Mesendoderm (in vitro differentiated cells): ENCODE measurements at regions not wholly inside any gene's neighbourhood (a gene's known extent, or its start where the extent isn't known, plus 50 kb on each side); places are given as distances from the start of the nearest gene placed in this dataset.
A peak's percentile ranks its signal among the peaks of the same experiment; 100 is the strongest.

ENCODE experiments used
- DNase-seq: peaks from one replicate; pipeline ENCODE4 v3.0.0; 2013
- H2AK5ac ChIP-seq: 2 replicates; pipeline ENCODE4 v1.6.1; 2013; ENCODE audit warnings: low read length, inconsistent platforms
- H2BK120ac ChIP-seq: 2 replicates; pipeline ENCODE4 v1.6.1; 2013; ENCODE audit warnings: low read depth, mild to moderate bottlenecking, low read length, moderate library complexity, mixed read lengths
- H2BK15ac ChIP-seq: replicated peaks from 2 replicates; pipeline ENCODE4 v1.6.1; 2013; ENCODE audit warnings: low read depth, mild to moderate bottlenecking, moderate library complexity
- H2BK5ac ChIP-seq: 2 replicates; pipeline ENCODE4 v1.6.1; 2013; ENCODE audit warnings: low read length, inconsistent platforms
- H3K18ac ChIP-seq: 2 replicates; pipeline ENCODE4 v1.6.1; 2013; ENCODE audit warnings: mild to moderate bottlenecking, low read length, mixed read lengths
- H3K23ac ChIP-seq: one replicate; pipeline ENCODE4 v1.6.1; 2013; ENCODE audit warnings: low read length
- H3K27ac ChIP-seq: 2 replicates; pipeline ENCODE4 v1.5.1; 2013; ENCODE audit warnings: low read depth, mild to moderate bottlenecking, inconsistent platforms, low read length, moderate library complexity
- H3K27me3 ChIP-seq: 2 replicates; pipeline ENCODE4 v1.6.1; 2013; ENCODE audit warnings: low read length, control low read depth, mild to moderate bottlenecking, inconsistent platforms; ENCODE audit not compliant: insufficient read depth, poor library complexity
- H3K36me3 ChIP-seq: 2 replicates; pipeline ENCODE4 v1.6.1; 2013; ENCODE audit warnings: low read length, inconsistent platforms; ENCODE audit not compliant: control insufficient read depth, insufficient read depth
- H3K4ac ChIP-seq: one replicate; pipeline ENCODE4 v1.6.1; 2013; ENCODE audit warnings: low read depth, mild to moderate bottlenecking, low read length, moderate library complexity
- H3K4me1 ChIP-seq: 2 replicates; pipeline ENCODE4 v1.6.1; 2013; ENCODE audit warnings: low read depth, low read length, inconsistent platforms; ENCODE audit not compliant: control insufficient read depth
- H3K4me2 ChIP-seq: 2 replicates; pipeline ENCODE4 v1.6.1; 2013; ENCODE audit warnings: low read length
- H3K4me3 ChIP-seq: 2 replicates; pipeline ENCODE4 v1.5.1; 2013; ENCODE audit warnings: mild to moderate bottlenecking, low read length
- H3K56ac ChIP-seq: one replicate; pipeline ENCODE4 v1.6.1; 2013; ENCODE audit warnings: low read length
- H3K79me1 ChIP-seq: 2 replicates; pipeline ENCODE4 v1.6.1; 2013; ENCODE audit warnings: low read length, inconsistent platforms
- H3K79me2 ChIP-seq: 2 replicates; pipeline ENCODE4 v1.6.1; 2013; ENCODE audit warnings: mild to moderate bottlenecking, low read length; ENCODE audit not compliant: control insufficient read depth, insufficient read depth
- H3K9ac ChIP-seq: 2 replicates; pipeline ENCODE4 v1.6.1; 2013; ENCODE audit warnings: low read length, inconsistent platforms
- H4K5ac ChIP-seq: one replicate; pipeline ENCODE4 v1.6.1; 2013; ENCODE audit warnings: low read length
- H4K8ac ChIP-seq: one replicate; pipeline ENCODE4 v1.6.1; 2013; ENCODE audit warnings: low read depth, mild to moderate bottlenecking, control low read depth, low read length, moderate library complexity
- WGBS: extraction: QIAGEN DNeasy Blood & Tissue Kit; methylation state at CpG from one replicate; pipeline ENCODE4 v1.1.7; 2013; ENCODE audit warnings: low lambda C conversion rate, missing lambda C conversion rate; ENCODE audit not compliant: insufficient coverage; ENCODE audit errors: extremely low coverage; 5-methylcytosine and 5-hydroxymethylcytosine counted together

DNA sequence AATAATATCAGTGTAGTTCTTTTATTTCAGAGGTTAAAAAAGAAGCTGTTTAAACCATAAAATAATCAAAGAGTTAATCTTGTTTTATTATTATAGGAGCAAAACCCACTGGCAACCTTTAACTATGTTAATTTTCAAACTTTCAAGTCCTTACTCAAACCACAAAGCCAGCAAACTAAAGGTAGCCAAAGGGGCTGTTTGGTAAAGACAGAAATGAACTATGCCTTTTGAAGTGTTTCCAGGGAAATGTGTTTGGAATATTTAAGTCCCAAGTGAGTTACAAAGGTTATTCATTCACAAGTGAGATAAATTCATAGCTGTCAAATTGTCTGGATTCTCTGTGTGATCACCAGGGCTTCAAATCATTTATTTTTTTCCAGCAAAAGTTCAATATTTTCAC lies 264.7 kb downstream of the MZT1 start:
- Histone ChIP-seq H3K36me3 (no peaks in the 10 kb centered on the region), H3K56ac (no peak overlapping the region), H2BK120ac (no peak overlapping the region), H2BK15ac (no peak overlapping the region), H3K79me1 (no peaks in the 10 kb centered on the region), H3K27me3 (no peaks in the 10 kb centered on the region), H3K9ac (no peak overlapping the region), H2AK5ac (no peak overlapping the region), H3K27ac (no peak overlapping the region), H3K23ac (no peak overlapping the region), H3K4me2 (no peak overlapping the region), H3K4me1 (no peaks in the 10 kb centered on the region), H2BK5ac (no peak overlapping the region), H3K18ac (no peak overlapping the region), H4K5ac (no peak overlapping the region), H3K79me2 (no peaks in the 10 kb centered on the region), H3K4me3 (no peak overlapping the region), H4K8ac (no peak overlapping the region), H3K4ac (no peak overlapping the region)
- DNase-seq: no peak

DNA sequence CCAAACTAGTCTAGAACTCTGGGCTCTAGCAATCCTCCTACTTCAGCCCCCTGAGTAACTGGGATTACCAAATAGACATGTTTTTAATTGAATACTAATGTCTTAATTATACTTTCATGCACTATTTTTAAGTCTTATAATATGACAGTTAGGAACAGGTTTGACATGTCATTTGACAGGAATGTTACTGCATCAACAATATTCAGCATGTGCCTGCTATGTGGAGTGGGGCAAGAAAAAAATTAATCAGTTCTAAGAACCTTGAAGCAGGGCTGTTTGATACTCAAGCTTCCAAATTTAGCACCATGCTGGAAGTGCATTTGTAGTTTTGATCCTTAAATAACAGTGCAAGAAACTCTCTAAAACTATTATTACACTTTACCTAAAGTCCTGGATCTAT lies 265.3 kb downstream of the MZT1 start:
- H3K9ac ChIP-seq: no peak overlapping the region
- H4K8ac ChIP-seq: no peak overlapping the region
- no peaks in the 10 kb centered on the region for H3K79me2 ChIP-seq
- no peak overlapping the region for H3K4ac ChIP-seq
- H3K4me3 ChIP-seq: no peak overlapping the region
- no peaks in the 10 kb centered on the region for H3K4me1 ChIP-seq
- H3K27me3 ChIP-seq: no peaks in the 10 kb centered on the region
- no peak overlapping the region for H2BK15ac ChIP-seq
- H3K23ac ChIP-seq: no peak overlapping the region
- no peak overlapping the region for H2AK5ac ChIP-seq
- DNase-seq: no peak
- H4K5ac ChIP-seq: no peak overlapping the region
- H3K27ac ChIP-seq: no peak overlapping the region
- no peak overlapping the region for H3K18ac ChIP-seq
- no peak overlapping the region for H2BK5ac ChIP-seq
- H3K4me2 ChIP-seq: no peak overlapping the region
- no peak overlapping the region for H2BK120ac ChIP-seq
- no peaks in the 10 kb centered on the region for H3K79me1 ChIP-seq
- H3K56ac ChIP-seq: no peak overlapping the region
- no peaks in the 10 kb centered on the region for H3K36me3 ChIP-seq

DNA sequence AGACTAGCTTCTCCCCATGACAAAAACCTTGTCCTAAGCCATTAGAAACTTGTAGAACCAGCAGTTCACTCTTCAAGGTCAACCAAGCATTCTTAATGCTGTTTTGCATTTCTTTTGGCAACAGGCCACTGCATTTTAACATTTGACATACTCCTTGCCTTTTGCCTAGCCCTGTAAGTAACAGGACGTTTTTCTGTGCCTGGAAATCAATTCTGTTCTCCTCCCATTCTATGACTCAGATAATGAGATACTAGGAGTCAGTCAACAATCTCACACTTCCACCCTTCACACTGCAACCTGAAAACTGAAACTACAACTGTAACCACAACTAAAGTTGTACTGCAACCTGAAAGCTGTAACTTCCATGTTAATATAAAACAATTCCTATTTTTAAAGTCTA lies 268.7 kb downstream of the MZT1 start:
- Histone ChIP-seq H2BK120ac (no peak overlapping the region), H3K79me2 (no peaks in the 10 kb centered on the region), H3K27ac (no peak overlapping the region), H3K4ac (no peak overlapping the region), H3K9ac (no peak overlapping the region), H3K4me3 (no peak overlapping the region), H3K36me3 (no peaks in the 10 kb centered on the region), H2AK5ac (no peak overlapping the region), H3K4me2 (no peak overlapping the region), H3K23ac (no peak overlapping the region), H4K5ac (no peak overlapping the region), H3K79me1 (no peaks in the 10 kb centered on the region), H3K18ac (no peak overlapping the region), H3K27me3 (no peaks in the 10 kb centered on the region), H2BK5ac (no peak overlapping the region), H3K56ac (no peak overlapping the region), H2BK15ac (no peak overlapping the region), H4K8ac (no peak overlapping the region), H3K4me1 (no peaks in the 10 kb centered on the region)
- DNase-seq: peak; percentile 7
- no CpG with 5 or more reads among the region's 1 CpG for WGBS

DNA sequence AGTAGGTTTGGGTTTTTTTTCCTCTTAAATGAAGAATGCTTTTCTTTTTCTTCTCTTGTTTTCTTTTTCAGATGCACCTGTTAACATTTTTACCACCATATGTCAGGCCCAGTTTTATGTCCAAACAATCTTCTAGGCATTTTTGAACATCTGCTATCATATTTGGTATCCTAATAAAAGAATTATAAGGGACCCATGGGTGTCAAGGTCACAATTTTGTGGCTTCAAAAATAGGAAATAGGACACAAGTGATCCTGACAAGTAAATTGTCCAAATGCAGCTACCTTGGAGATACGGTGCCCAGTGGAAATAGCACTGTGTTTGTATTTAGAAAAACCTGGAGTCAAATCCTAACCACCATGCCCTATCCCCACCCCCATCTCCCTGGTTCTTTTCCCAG lies 270.3 kb downstream of the MZT1 start:
- no peak overlapping the region for H3K9ac ChIP-seq
- no peak overlapping the region for H3K4me3 ChIP-seq
- H3K23ac ChIP-seq: no peak overlapping the region
- no peaks in the 10 kb centered on the region for H3K27me3 ChIP-seq
- no peak for DNase-seq
- no peak overlapping the region for H2BK120ac ChIP-seq
- H4K8ac ChIP-seq: no peak overlapping the region
- no peak overlapping the region for H3K27ac ChIP-seq
- H3K79me1 ChIP-seq: no peaks in the 10 kb centered on the region
- no peak overlapping the region for H2AK5ac ChIP-seq
- H3K36me3 ChIP-seq: no peaks in the 10 kb centered on the region
- WGBS: no CpG with 5 or more reads among the region's 1 CpG
- no peak overlapping the region for H4K5ac ChIP-seq
- H3K18ac ChIP-seq: no peak overlapping the region
- no peak overlapping the region for H2BK15ac ChIP-seq
- no peak overlapping the region for H3K4me2 ChIP-seq
- no peak overlapping the region for H3K56ac ChIP-seq
- H2BK5ac ChIP-seq: no peak overlapping the region
- no peaks in the 10 kb centered on the region for H3K4me1 ChIP-seq
- no peaks in the 10 kb centered on the region for H3K79me2 ChIP-seq
- no peak overlapping the region for H3K4ac ChIP-seq

GRCh38 chr13:72456486-72456885 lies 270.9 kb downstream of the MZT1 start:
- Histone ChIP-seq H3K79me1 (no peaks in the 10 kb centered on the region), H3K9ac (no peak overlapping the region), H3K4ac (no peak overlapping the region), H2BK120ac (no peak overlapping the region), H2AK5ac (no peak overlapping the region), H3K4me1 (no peaks in the 10 kb centered on the region), H3K36me3 (no peaks in the 10 kb centered on the region), H3K4me2 (no peak overlapping the region), H3K79me2 (no peaks in the 10 kb centered on the region), H2BK15ac (no peak overlapping the region), H3K27ac (no peak overlapping the region), H3K56ac (no peak overlapping the region), H3K18ac (no peak overlapping the region), H4K8ac (no peak overlapping the region), H3K4me3 (no peak overlapping the region), H2BK5ac (no peak overlapping the region), H4K5ac (no peak overlapping the region), H3K23ac (no peak overlapping the region), H3K27me3 (no peaks in the 10 kb centered on the region)
- no CpG with 5 or more reads among the region's 2 CpGs for WGBS
- DNase-seq: no peak

DNA sequence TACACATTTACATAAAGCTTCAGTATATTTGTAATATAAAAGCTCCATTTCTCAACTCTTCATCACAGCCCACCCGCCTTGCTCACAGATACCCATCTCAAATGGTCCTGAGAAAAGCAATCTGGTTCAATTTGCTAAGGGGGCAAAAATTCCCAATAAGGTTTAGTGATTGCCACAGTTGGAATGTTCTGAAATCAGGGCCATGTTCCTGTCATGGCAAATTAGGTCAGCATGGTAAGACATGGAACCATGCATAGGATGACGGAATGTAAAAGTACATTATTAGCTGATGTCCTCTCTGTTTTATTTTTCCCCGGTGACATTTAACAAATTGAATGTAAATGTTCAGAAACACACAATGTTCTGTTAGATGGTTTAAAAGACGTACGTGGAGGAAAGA lies 274.3 kb downstream of the MZT1 start:
- H3K4me2 ChIP-seq: no peak overlapping the region
- H2BK120ac ChIP-seq: no peak overlapping the region
- no peak overlapping the region for H2BK5ac ChIP-seq
- no peak overlapping the region for H3K4me3 ChIP-seq
- H3K9ac ChIP-seq: no peak overlapping the region
- no CpG with 5 or more reads among the region's 5 CpGs for WGBS
- H3K27me3 ChIP-seq: no peaks in the 10 kb centered on the region
- no peak overlapping the region for H3K18ac ChIP-seq
- no peaks in the 10 kb centered on the region for H3K79me2 ChIP-seq
- H3K56ac ChIP-seq: no peak overlapping the region
- H4K5ac ChIP-seq: no peak overlapping the region
- H4K8ac ChIP-seq: no peak overlapping the region
- no peak for DNase-seq
- H3K79me1 ChIP-seq: no peaks in the 10 kb centered on the region
- no peak overlapping the region for H3K4ac ChIP-seq
- H3K23ac ChIP-seq: no peak overlapping the region
- H3K27ac ChIP-seq: no peak overlapping the region
- H3K36me3 ChIP-seq: no peaks in the 10 kb centered on the region
- no peak overlapping the region for H2AK5ac ChIP-seq
- no peak overlapping the region for H2BK15ac ChIP-seq
- H3K4me1 ChIP-seq: no peaks in the 10 kb centered on the region
